SK-N-SH treated with all-trans-retinoic acid at 6 μM for 48 hours (cell line): ENCODE measurements at regions not wholly inside any gene's neighbourhood (a gene's known extent, or its start where the extent isn't known, plus 50 kb on each side); places are given as distances from the start of the nearest gene placed in this dataset.

ENCODE experiments used
- ATAC-seq: fragments of 200-7000 bp; cut with Tn5 transposase; 3 replicates; pipeline ENCODE4 v1.9.1; 2020; ENCODE audit warnings: mild to moderate bottlenecking, moderate library complexity
- ARNTL ChIP-seq: fragments of 450-650 bp; formaldehyde crosslinking; IDR thresholded peaks from 2 replicates; pipeline ENCODE4 v1.5.0; 2020; ENCODE audit warnings: low read depth, mild to moderate bottlenecking, moderate library complexity, borderline replicate concordance
- CSDC2 ChIP-seq: fragments of 250-450 bp; sonication (Bioruptor Pico); IDR thresholded peaks from 2 replicates; pipeline ENCODE4 v1.5.0; 2020; ENCODE audit warnings: mild to moderate bottlenecking, moderate library complexity
- ESRRG ChIP-seq: fragments of 250-450 bp; sonication (Bioruptor Pico); IDR thresholded peaks from 2 replicates; pipeline ENCODE4 v1.6.1; 2021; ENCODE audit warnings: mild to moderate bottlenecking
- GLIS3 ChIP-seq: fragments of 250-450 bp; sonication (Bioruptor Pico); IDR thresholded peaks from 2 replicates; pipeline ENCODE4 v1.5.0; 2020; ENCODE audit warnings: mild to moderate bottlenecking, moderate library complexity
- OSR1 ChIP-seq: fragments of 250-450 bp; sonication (Bioruptor Pico); IDR thresholded peaks from 2 replicates; pipeline ENCODE4 v1.8.0; 2022; ENCODE audit warnings: moderate library complexity, mild to moderate bottlenecking, inconsistent platforms
- PPARA ChIP-seq: fragments of 250-450 bp; sonication (Bioruptor Pico); IDR thresholded peaks from 2 replicates; pipeline ENCODE4 v1.5.0; 2020; ENCODE audit warnings: mild to moderate bottlenecking, borderline replicate concordance
- RARB ChIP-seq: fragments of 250-450 bp; sonication (Bioruptor Pico); IDR thresholded peaks from 2 replicates; pipeline ENCODE4 v1.8.0; 2021; ENCODE audit warnings: mild to moderate bottlenecking, moderate library complexity
- SNAI2 ChIP-seq: fragments of 250-450 bp; sonication (Bioruptor Pico); IDR thresholded peaks from 2 replicates; pipeline ENCODE4 v1.5.0; 2020; ENCODE audit warnings: mild to moderate bottlenecking, moderate library complexity
- TCF4 ChIP-seq: fragments of 250-450 bp; sonication (Bioruptor Pico); IDR thresholded peaks from 2 replicates; pipeline ENCODE4 v1.8.0; 2021; ENCODE audit warnings: mild to moderate bottlenecking, moderate library complexity, borderline replicate concordance
- TOX ChIP-seq: fragments of 250-450 bp; sonication (Bioruptor Pico); IDR thresholded peaks from 2 replicates; pipeline ENCODE4 v1.8.0; 2021; ENCODE audit warnings: mild to moderate bottlenecking, moderate library complexity, borderline replicate concordance
- TSHZ2 ChIP-seq: fragments of 250-450 bp; sonication (Bioruptor Pico); IDR thresholded peaks from 2 replicates; pipeline ENCODE4 v1.5.0; 2020; ENCODE audit warnings: mild to moderate bottlenecking, moderate library complexity
- ZC3H10 ChIP-seq: fragments of 250-450 bp; sonication (Bioruptor Pico); IDR thresholded peaks from 2 replicates; pipeline ENCODE4 v1.5.1; 2021; ENCODE audit warnings: mild to moderate bottlenecking, moderate library complexity
- ZFP3 ChIP-seq: fragments of 250-450 bp; sonication (Bioruptor Pico); IDR thresholded peaks from 2 replicates; pipeline ENCODE4 v1.5.0; 2020; ENCODE audit warnings: mild to moderate bottlenecking, moderate library complexity
- ZFP30 ChIP-seq: fragments of 450-650 bp; formaldehyde crosslinking; IDR thresholded peaks from 2 replicates; pipeline ENCODE4 v1.5.0; 2022; ENCODE audit warnings: mild to moderate bottlenecking, moderate library complexity
- ZNF8 ChIP-seq: fragments of 450-650 bp; formaldehyde crosslinking; IDR thresholded peaks from 2 replicates; pipeline ENCODE4 v1.5.0; 2020; ENCODE audit warnings: mild to moderate bottlenecking, moderate library complexity
- TF ChIP-seq, protein P1 (sequence below): fragments of 250-450 bp; sonication (Bioruptor Pico); IDR thresholded peaks from 2 replicates; pipeline ENCODE4 v1.8.0; 2021; ENCODE audit warnings: low read depth, mild to moderate bottlenecking, moderate library complexity, borderline replicate concordance
- TF ChIP-seq, protein P2 (sequence below): fragments of 250-450 bp; sonication (Bioruptor Pico); IDR thresholded peaks from 2 replicates; pipeline ENCODE4 v1.8.0; 2020; ENCODE audit warnings: mild to moderate bottlenecking, moderate library complexity, borderline replicate concordance
- TF ChIP-seq, protein P3 (sequence below): fragments of 250-450 bp; sonication (Bioruptor Pico); IDR thresholded peaks from 2 replicates; pipeline ENCODE4 v1.5.1; 2020; ENCODE audit warnings: low read depth, mild to moderate bottlenecking, moderate library complexity
- TF ChIP-seq, protein P4 (sequence below): fragments of 250-450 bp; sonication (Bioruptor Pico); IDR thresholded peaks from 2 replicates; pipeline ENCODE4 v1.5.1; 2021; ENCODE audit warnings: mild to moderate bottlenecking, moderate library complexity

GRCh38 chr6:21367148-21367547, 226.4 kb upstream of the SOX4 start:
- ATAC-seq: no peak
- TF ChIP-seq, protein P1, sequence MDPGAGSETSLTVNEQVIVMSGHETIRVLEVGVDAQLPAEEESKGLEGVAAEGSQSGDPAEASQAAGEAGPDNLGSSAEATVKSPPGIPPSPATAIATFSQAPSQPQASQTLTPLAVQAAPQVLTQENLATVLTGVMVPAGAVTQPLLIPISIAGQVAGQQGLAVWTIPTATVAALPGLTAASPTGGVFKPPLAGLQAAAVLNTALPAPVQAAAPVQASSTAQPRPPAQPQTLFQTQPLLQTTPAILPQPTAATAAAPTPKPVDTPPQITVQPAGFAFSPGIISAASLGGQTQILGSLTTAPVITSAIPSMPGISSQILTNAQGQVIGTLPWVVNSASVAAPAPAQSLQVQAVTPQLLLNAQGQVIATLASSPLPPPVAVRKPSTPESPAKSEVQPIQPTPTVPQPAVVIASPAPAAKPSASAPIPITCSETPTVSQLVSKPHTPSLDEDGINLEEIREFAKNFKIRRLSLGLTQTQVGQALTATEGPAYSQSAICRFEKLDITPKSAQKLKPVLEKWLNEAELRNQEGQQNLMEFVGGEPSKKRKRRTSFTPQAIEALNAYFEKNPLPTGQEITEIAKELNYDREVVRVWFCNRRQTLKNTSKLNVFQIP (CRISPR knock-in tag): no peak
- TF ChIP-seq ZNF8 (CRISPR knock-in tag) (no peak), ARNTL (CRISPR knock-in tag) (no peak), RARB (CRISPR knock-in tag) (no peak), PPARA (CRISPR knock-in tag) (no peak), ESRRG (CRISPR knock-in tag) (no peak), CSDC2 (no peak), ZFP3 (CRISPR knock-in tag) (no peak), GLIS3 (CRISPR knock-in tag) (no peak), TOX (CRISPR knock-in tag) (no peak), TSHZ2 (CRISPR knock-in tag) (no peak), ZFP30 (CRISPR knock-in tag) (no peak), ZC3H10 (CRISPR knock-in tag) (no peak)
- TF ChIP-seq, protein P2, sequence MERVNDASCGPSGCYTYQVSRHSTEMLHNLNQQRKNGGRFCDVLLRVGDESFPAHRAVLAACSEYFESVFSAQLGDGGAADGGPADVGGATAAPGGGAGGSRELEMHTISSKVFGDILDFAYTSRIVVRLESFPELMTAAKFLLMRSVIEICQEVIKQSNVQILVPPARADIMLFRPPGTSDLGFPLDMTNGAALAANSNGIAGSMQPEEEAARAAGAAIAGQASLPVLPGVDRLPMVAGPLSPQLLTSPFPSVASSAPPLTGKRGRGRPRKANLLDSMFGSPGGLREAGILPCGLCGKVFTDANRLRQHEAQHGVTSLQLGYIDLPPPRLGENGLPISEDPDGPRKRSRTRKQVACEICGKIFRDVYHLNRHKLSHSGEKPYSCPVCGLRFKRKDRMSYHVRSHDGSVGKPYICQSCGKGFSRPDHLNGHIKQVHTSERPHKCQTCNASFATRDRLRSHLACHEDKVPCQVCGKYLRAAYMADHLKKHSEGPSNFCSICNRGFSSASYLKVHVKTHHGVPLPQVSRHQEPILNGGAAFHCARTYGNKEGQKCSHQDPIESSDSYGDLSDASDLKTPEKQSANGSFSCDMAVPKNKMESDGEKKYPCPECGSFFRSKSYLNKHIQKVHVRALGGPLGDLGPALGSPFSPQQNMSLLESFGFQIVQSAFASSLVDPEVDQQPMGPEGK (CRISPR knock-in tag): no peak
- TF ChIP-seq, protein P3, sequence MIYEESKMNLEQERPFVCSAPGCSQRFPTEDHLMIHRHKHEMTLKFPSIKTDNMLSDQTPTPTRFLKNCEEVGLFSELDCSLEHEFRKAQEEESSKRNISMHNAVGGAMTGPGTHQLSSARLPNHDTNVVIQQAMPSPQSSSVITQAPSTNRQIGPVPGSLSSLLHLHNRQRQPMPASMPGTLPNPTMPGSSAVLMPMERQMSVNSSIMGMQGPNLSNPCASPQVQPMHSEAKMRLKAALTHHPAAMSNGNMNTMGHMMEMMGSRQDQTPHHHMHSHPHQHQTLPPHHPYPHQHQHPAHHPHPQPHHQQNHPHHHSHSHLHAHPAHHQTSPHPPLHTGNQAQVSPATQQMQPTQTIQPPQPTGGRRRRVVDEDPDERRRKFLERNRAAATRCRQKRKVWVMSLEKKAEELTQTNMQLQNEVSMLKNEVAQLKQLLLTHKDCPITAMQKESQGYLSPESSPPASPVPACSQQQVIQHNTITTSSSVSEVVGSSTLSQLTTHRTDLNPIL: no peak

- TF ChIP-seq SNAI2 (CRISPR knock-in tag) (no peak), TCF4 (CRISPR knock-in tag) (no peak), TSHZ2 (CRISPR knock-in tag) (no peak), GLIS3 (CRISPR knock-in tag) (no peak), OSR1 (CRISPR knock-in tag) (no peak), ZFP3 (CRISPR knock-in tag) (no peak), ZFP30 (CRISPR knock-in tag) (no peak)
- TF ChIP-seq, protein P4, sequence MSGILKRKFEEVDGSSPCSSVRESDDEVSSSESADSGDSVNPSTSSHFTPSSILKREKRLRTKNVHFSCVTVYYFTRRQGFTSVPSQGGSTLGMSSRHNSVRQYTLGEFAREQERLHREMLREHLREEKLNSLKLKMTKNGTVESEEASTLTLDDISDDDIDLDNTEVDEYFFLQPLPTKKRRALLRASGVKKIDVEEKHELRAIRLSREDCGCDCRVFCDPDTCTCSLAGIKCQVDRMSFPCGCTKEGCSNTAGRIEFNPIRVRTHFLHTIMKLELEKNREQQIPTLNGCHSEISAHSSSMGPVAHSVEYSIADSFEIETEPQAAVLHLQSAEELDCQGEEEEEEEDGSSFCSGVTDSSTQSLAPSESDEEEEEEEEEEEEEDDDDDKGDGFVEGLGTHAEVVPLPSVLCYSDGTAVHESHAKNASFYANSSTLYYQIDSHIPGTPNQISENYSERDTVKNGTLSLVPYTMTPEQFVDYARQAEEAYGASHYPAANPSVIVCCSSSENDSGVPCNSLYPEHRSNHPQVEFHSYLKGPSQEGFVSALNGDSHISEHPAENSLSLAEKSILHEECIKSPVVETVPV: no peak
- ATAC-seq: no peak
Measured at GRCh38 chr6:21367649-21368154, 225.8 kb upstream of the SOX4 start.
